GM23338 (cell line): ENCODE measurements at regions not wholly inside any gene's neighbourhood (a gene's known extent, or its start where the extent isn't known, plus 50 kb on each side); places are given as distances from the start of the nearest gene placed in this dataset.

ENCODE experiments used
- CTCF ChIP-seq, 2 experiments: fragments of 200-600 bp in 1 of 2; sonication (generic) in 1 of 2; conservative IDR thresholded peaks; 2 replicates each; pipeline versions ENCODE4 v1.5.1 to v1.6.1; 2016 to 2017; ENCODE audit warnings: antibody characterized with exemption in 2 of 2, low read depth in 2 of 2, mild to moderate bottlenecking in 2 of 2, moderate library complexity in 1 of 2
- EZH2 ChIP-seq: fragments of 200-600 bp; sonication (generic); IDR thresholded peaks from one replicate; pipeline ENCODE4 v1.8.0; 2017; ENCODE audit warnings: antibody characterized with exemption, mild to moderate bottlenecking, low read depth; ENCODE audit not compliant: unreplicated experiment
- JUNB ChIP-seq: IDR thresholded peaks from one replicate; pipeline ENCODE4 v1.6.1; 2016; ENCODE audit warnings: antibody characterized with exemption; ENCODE audit not compliant: unreplicated experiment
- POLR2AphosphoS5 ChIP-seq: IDR thresholded peaks from 2 replicates; pipeline ENCODE4 v1.6.1; 2016; ENCODE audit warnings: antibody characterized with exemption, low read depth
- REST ChIP-seq: IDR thresholded peaks from one replicate; pipeline ENCODE4 v1.6.1; 2018; ENCODE audit warnings: antibody characterized with exemption; ENCODE audit not compliant: unreplicated experiment

GRCh38 chr18:76715012-76715610 is 107.2 kb upstream of the ZNF236 start:
- TF ChIP-seq CTCF (conservative IDR thresholded peaks at IDR 0.05; ENCODE audit: low read depth in 2 of 2), result no peak
- TF ChIP-seq REST, result no peak
- no peak for TF ChIP-seq POLR2AphosphoS5
- TF ChIP-seq EZH2, result no peak
- no peak for TF ChIP-seq JUNB
